ENCODE measurements at regions not wholly inside any gene's neighbourhood (a gene's known extent, or its start where the extent isn't known, plus 50 kb on each side); places are given as distances from the start of the nearest gene placed in this dataset.
A peak's percentile ranks its signal among the peaks of the same experiment; 100 is the strongest.

DNA sequence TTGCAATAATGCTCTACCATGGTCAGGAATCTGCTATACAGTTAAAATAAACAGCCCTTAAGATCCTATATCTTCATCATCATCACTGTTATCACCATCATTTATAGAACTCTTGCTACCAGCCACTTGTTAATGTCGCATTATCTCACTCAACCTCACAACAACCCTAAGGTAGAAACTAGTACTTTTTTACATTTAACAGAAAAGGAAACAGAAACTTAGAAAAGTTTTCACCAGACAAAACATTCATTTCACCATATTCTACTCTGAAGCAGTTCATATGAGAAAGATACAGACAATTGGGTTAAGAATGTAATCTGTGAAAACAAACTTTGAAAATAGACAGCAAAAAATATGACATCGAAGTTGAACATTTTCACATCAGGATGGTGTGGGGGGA, 262.6 kb downstream of the ATG4C start:
- FAIRE-seq = no peak

DNA sequence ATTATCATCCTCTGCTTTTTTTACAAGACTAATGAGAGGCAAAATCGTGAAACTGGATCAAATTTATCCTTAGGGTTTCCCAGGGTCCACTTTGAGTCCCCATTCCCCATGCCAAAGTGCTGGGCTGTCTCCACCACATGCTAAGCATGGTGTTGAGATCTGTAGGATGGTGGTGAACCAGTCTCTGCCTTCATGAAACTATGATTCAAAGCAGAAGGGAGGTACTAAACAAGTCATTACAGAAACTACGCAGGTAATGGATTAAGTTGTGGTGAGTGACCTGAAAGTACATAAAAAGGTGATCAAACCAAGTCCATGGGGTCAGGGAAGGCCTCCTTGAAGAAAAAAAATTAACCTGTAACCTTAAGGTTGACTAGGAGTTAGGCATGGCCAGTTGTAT, 265.2 kb downstream of the ATG4C start:
- no peak for FAIRE-seq

DNA sequence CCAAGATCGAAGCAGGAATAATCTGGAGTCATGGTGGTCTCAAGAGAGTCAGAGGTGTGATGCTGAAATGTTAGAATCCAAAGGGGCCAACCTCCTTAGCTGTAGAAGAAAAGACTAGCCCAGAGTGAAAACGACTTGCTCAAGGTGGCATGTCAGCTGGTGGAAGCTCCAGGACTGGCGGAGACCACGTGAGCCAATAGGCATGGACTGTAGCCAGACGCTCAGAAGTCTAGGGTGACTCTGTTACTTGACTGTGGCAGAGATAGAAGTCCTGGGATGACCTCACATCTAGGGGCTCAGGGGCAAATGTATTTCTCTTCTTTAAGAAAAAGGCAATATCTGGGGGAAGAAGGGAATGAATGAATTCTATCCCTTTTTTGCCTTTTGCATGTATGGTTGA, 267.4 kb downstream of the ATG4C start:
- no peak for FAIRE-seq

DNA sequence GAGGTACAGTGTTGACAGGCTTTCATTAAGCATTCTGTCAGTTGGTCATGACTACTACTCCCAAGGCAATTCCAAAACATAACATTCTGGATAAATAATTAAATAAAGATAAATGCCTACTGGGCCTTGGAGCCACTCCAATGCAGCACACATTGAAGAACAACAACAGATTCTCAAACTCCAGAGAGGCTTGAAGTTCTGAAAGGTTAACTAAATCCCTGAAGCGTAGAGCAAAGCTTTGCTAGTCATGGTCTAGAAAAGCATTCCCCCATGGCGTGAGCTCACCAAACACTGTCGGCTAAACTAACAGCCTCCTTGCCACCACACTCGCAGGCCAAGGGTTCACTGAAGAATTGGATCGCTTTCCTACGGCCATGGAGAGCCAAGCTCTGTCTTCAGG, 268.0 kb downstream of the ATG4C start:
- no peak for FAIRE-seq

DNA sequence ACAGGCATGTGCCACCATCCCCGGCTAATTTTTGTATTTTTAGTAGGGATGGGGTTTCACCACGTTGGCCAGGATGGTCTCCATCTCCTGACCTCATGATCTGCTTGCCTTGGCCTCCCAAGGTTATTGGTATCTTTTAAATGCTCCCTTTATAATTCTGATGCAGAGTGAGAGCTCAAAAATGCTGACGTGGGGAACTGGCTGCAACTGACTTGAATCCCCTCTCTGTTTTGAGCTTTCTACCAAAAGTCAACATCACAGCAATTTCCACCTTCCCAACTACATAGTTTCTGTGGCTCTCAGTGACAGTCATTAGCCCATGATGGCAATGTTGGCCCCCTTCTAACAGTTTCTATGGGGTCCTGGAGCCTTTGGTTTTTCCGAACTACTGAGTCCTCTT, 268.2 kb upstream of the FOXD3 start:
- no peak for FAIRE-seq

DNA sequence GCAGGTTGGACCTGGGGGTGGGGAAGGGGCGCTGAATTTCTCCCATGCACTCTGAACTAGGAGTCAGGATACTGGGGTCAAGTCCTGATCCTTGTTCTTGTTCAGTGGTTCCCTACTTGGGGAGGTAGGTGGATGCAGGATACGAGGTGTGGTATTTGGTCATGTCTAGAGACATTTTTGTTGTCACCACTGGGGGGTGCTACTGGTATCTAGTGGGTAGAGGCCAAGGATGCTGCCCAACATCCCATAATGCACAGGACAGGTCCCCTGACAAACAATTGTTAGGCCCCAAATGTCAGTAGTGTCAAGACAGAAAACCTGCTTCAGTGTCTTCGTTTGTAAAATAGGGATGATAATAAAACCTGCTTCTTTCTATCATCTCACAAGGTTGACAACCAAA, 259.0 kb upstream of the FOXD3 start:
- FAIRE-seq = no peak

DNA sequence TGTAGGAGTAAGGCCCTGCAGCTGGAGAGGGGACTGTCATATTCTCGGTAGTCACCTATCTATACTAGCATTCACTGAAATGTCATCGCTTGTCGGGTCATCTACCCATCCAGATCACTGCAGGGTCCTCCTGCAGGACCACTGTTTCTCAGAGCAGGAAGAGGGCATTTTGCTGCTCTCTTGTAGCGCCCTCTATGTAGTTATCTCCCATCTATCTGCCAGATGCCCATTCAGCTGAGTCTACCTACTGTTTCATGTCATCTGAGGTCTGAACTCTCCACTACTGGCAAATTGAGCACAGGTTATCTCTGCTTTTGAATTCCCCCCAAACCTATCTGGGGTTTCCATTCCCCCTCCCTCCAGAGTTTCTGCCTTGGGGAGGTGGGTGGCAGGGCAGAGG, 258.2 kb upstream of the FOXD3 start:
- no peak for FAIRE-seq

DNA sequence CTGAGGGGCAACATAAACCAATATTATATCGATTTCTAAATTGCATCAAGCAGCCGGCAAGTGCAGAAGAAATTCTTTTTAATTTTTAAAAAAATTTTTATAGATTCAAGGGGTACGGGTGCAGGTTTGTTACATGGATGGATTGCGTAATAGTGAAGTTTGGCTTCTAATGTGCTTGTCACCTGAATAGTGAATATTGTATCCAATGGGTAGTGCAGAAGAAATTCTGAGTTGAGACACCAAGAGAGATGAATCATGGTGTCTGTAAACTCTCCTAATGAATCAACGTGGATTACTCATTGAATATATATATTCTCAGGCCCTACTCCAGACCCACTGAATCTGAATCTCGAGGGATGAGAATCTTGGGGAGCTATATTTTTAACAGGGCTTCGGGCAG, 253.7 kb upstream of the FOXD3 start:
- no peak for FAIRE-seq

DNA sequence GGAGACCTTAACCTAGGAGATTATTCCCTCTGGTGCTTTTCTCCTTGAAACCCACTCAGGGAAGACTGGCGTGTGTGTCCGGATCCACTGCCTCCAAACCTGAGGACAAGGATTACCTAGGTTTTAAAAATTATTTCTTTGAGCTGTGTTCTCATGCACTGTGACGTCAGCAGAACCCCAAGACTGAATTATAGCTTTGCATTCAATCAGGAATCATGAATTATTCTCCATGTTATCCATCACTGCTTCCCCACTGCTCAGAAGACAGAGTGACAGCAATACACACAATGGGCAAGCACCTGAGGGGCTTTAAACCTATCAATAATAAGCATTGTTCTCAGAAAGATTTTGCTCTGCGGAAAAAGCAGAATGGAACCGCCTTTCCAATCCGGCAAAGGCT, 253.2 kb upstream of the FOXD3 start:
- no peak for FAIRE-seq

DNA sequence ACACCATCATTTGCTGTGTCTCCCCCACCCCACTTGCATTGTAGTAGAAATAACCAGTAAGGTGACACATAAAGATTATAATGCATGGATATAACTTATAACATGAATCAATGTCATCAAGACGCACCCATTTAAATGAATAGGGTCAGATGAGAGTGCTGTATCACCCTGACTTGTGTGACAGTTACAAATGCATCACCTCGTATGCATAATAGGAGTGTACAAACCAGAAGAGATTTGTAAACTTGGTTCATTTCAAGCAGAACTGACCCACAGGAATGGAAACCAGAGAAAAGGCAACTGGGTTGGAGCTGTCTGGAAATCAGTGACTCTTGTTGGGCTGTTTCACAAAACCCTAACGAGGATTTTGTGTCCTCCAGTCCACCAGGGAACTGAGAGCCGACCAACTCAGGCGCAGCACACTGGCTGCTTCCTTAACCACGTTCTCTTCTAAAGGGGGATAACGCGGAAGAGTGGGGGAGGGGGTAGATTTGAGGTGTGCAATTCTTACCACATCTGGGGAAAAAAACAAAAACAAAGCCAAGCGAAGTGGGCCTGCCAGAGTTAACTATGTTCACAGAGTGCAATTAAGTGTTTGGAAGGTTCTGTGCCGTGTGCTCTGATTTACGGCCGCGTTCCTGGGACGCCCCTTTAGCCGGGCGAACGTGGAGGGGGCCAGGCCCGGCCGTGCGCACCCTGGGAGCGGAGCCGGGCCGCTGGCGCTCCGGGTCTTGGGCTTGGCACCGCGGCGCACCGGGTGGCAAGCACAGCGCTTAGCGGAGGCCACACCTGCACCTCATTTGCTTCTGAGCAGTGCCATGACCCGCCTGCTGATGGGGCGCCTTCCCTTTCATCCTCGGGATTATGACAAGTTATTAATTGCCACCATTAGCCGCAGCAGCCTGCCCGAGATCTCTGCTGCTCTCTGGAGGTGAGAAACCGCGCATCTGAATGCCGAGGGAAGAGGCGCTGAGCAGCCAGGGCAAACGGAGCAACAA, 248.8 kb upstream of the FOXD3 start:
- no peak for FAIRE-seq

DNA sequence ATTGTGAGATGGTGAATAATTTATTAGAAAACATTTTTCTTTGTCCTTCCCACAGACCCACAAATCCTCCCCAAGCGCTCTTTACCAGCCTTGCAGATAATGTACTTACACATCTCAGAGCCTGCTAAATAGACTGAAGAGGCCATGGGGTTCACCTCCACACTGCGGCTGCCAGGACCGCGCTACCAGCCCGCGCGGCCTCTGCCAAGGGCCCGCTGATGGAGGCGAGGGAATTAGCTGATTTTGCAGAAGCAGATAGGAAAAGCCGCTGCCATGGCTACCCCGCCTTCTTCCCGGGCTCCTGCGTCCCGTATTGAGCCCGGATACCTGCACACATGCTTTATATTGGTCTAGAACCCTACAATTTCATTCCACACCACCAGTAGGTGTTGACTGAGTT, 248.0 kb upstream of the FOXD3 start:
- no peak for FAIRE-seq

DNA sequence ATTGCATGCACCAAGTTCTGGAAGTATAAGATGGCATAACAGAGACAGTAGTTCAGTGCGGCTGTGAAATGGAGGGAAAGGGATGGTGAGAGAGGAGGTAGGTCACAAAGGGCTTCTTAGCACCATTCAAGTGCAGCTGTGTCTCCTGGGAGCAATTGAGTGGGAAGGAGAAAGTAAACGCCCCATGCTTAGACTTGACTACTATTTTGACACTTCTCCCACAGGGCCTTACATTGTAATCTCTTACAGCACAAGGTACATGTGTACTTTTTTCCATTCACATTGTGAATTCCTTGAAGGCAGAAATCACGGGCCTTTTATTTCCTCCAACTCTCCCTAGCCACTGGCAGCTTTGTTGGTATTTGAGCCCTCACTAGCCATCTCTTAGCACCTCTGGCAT, 239.6 kb upstream of the FOXD3 start:
- no peak for FAIRE-seq

DNA sequence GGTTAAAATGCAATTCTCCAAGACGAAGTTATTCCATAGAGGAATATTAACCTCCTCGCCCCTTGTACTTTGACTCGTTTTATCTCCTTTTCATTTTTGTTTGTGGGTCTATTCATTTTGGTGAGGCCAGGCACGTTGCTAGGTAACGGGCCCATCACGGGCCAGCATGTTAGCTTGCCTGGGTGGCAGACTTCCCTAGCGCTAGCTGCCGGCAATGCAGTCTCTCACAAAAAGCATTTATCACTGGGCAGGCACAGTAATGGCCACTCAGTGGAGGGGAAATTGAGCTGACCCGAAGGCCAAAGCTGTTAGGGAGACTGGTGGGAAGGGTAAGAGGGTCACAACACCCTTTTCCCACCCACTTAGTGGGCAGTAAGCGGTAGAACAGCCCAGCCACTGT, 234.4 kb upstream of the FOXD3 start:
- FAIRE-seq = no peak

DNA sequence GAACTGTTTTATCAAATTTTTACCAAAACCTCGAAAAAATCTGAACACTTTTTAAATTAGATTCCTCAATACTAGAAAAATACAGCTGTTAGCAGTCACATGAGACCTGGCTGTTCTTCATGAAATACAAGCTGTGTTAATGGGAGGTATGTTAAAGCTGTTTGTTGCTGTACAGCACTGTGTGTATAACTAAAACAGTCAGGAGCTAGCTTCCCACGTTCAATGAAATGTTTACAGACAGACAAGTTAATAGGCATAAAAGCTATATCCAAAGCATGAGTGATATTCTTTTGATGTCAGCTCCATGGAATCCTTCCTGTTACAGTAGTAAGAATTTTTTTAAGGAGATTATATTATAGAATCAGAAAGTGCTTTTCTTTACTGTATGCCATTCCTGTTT, 223.2 kb upstream of the FOXD3 start:
- no peak for FAIRE-seq

DNA sequence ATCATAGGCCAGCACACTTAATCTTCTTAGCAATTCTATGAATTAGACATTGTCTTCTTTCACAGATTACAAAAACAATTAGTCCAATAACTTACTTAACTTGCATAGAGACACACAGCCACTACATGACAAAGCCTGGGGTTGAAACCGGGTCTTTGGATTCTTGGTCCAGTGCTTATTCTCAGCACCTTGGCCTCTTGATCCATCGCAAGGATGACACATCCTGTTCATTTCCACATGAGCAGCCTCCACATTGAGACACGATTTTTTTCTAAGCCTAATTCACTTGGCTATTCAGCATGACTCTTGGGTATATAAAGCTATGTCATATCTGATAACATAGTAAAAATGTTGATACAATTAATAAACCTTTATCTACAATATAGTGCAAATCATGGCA, 221.0 kb upstream of the FOXD3 start:
- no peak for FAIRE-seq

DNA sequence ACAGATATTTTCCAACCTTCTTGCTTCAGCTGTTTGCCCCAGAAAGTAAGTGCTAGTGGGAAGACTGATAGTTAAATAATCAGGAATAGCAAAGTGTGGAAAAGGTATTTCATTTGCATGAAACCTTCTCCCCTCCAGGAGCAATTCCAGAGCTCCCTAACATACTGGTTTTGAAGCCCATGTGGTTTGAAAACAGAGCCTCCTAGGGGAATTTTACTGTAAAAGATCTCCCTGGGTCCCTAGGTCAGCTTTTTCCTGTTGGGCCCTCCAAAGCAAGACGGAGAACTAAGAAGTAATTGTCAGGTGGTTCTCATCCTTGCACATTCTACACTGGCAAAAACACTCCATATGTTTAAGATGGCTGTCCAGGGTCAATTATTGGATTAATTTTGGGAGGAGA, 218.7 kb upstream of the FOXD3 start:
- FAIRE-seq = no peak

DNA sequence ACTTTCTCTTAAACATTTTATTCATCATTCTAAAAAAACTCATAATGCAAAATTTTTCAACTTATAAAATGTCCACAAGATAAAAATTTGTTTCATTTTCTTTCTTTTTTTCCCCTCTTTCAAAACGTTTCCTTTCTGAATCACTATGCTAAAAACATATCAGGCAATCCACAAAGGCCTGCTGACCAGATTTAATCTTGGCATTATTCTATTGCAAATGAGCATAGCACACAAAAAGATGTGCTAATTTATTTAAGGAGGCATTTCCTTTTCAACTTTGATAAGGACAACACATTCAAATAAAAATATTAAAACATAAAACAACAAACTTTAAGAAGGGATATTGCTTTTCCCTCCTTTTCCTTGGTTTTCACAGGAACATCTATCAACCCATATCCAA, 215.3 kb upstream of the FOXD3 start:
- no peak for FAIRE-seq

DNA sequence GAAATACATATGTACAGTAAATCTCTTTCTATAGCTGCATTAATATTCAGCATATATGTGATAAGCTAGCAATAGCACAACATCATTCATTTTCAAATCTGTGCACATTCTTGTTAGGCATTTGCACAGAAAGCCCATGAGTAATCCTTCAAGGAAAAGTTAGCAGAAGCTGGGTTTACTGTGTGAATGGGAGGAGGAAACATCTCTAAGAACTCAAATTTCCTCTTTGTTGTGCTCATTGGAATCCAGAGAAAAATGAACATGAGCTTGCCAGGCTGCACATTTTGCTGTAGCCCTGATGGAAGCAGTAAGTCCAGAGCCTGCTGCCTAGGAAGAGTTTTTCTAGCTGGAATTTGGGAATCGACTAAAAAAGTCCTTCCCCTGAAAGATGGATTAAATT, 214.2 kb upstream of the FOXD3 start:
- FAIRE-seq = no peak

DNA sequence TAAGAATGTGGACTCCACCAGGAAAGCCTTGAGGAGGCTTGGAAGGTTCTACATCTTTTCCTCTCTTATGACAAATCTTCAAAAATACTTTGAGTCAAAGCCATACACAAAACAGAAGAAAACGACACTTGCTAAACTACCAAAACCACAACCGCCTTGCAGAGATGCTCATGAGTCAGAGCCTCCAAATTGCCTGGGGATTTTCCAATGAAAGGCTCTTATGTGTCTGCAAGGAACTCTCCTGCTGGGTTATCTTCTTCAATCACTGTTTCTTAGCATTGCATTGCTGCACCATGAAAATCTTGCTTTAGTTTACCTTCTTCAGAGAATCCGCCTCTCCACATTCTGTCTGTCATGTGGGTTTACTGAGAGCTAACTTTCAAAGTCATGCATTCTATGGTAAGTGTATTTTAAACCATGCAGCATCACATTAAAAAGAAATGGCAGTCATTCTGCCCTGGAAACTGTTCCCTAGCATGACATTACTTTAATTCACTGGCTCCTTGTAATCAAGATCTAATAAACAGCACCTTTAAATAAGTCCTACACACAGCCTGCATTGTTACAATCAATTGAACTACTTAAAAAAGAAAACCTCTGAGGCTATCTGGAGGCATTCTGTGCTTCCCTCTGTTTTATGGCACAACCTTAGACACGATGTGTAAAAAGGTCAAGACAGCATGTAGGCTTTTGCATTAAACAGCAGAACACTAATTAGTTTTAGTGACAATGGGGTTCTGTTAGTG, 210.0 kb upstream of the FOXD3 start:
- no peak for FAIRE-seq

DNA sequence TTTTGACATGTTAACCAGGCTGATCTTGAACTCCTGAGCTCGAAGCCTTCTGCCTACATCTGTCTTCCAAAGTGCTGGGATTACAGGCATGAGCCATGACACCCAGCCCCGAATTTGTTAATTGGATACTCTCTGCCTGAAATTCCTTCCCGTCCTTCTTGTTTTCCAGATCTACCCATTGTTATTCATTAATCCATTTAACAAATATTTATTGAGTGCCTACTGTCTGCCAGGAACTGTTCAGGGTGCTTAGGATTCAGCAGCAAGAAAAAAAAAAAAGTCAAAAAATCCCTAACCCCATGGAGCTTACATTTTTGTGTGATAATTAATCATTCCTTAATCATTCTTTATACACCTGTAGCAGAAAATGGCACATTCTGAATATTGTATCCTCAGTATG, 206.8 kb upstream of the FOXD3 start:
- FAIRE-seq = no peak

DNA sequence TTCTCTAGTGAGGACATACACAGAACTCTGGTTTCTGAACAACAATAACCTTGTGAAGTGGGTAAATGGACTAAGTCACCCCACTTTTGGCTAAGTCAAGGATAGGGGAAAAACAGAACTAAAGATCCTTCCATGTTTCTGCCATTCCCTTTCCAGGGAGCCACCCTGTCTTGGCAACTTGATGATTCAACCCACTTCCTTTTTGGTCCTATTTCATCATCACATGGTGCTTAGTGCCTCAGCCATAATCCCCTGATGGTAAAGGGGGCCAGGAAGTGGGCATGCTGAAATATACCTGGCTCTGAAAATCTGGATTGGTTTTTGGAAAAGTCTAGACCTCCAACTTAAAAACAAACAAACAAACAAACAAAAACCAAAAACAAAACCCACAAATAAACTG, 206.4 kb upstream of the FOXD3 start:
- no peak for FAIRE-seq

DNA sequence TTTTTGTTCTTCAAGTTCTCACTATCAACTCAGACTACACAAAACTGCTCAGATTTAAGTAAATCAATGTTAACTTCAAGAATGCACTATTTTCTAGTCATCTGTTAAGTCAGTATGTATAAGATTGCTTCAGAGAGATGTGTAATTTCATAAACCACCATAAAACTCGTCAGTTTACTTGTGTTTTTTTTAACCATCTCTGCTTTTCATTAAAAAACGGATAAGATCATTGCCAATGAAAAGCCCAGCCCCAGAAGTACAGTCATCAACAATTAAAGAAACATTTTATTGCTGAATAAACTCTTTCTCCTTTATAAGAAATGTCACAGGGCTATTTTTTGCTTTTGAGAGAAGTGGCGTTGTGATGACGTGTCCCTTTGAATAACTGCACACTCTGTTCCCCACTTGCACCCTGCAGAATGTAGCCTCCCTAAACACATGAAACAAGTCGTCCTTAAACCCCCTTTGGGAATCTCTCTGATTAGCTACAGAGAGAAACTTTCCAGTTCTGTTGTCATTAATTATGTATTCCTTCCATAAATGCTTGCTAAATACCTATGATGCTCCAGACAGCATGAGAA, 202.7 kb upstream of the FOXD3 start:
- no peak for FAIRE-seq

DNA sequence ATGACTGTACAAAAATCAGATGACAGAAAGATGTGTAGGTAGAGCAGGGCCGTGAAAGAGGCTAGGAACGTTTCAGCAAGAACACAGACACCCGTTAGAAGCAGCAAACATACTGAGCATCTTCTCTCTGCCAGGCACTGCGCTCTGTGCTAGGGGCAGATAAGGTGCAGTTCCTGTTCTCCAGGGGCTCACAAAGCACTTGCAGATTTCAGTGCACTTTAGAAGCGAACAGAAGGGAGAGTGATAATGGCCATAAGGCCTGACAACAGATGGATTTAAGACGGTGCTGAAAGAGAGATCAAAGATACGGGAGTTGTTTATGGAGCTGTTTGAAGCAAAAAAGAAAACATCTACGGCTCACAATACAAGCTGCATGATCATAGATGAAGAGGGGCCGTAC, 200.3 kb upstream of the FOXD3 start:
- FAIRE-seq = no peak

DNA sequence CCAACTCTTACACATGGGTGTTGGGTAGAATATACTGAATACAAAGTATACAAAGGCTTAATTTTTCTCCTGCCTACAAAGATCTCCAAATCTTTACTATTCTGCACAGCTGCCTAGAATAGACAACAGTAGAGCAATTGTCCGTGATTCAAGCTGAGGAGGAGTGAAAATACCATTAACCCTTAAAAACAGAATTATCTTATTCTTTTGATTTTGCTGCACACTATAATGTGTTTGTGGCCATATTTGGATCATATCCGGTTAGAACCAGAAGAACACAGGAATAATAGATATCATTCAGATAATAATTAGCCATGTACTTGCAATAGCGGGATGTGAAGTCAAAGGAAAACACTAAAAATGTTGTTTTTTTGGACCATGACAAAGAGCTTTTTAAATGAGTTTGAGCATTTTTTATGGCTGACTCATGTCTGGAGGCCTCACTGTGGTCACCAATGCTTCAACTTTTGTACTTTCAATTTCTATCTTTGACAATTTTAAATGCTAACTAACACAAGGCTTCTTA, 197.6 kb upstream of the FOXD3 start:
- peak; percentile 61 for FAIRE-seq
